HEK293T (cell line): ENCODE measurements at regions not wholly inside any gene's neighbourhood (a gene's known extent, or its start where the extent isn't known, plus 50 kb on each side); places are given as distances from the start of the nearest gene placed in this dataset.

ENCODE experiments used
- BHLHE40 ChIP-seq: fragments of 450-650 bp; IDR thresholded peaks from 2 replicates; pipeline ENCODE4 v1.6.1; 2016; ENCODE audit warnings: mild to moderate bottlenecking, moderate library complexity, borderline replicate concordance
- ELF4 ChIP-seq: fragments of 450-650 bp; IDR thresholded peaks from 2 replicates; pipeline ENCODE4 v1.6.1; 2017; ENCODE audit warnings: antibody characterized with exemption
- FOXK2 ChIP-seq: fragments of 450-650 bp; IDR thresholded peaks from 2 replicates; pipeline ENCODE4 v1.6.1; 2016; ENCODE audit warnings: mild to moderate bottlenecking
- FOXM1 ChIP-seq: fragments of 450-650 bp; IDR thresholded peaks from 2 replicates; pipeline ENCODE4 v1.6.1; 2017; ENCODE audit warnings: mild to moderate bottlenecking, borderline replicate concordance
- LEF1 ChIP-seq: fragments of 450-650 bp; IDR thresholded peaks from 2 replicates; pipeline ENCODE4 v1.6.1; 2017; ENCODE audit warnings: mild to moderate bottlenecking, borderline replicate concordance
- SP1 ChIP-seq: fragments of 450-650 bp; IDR thresholded peaks from 2 replicates; pipeline ENCODE4 v1.6.1; 2017
- TARDBP ChIP-seq: fragments of 450-650 bp; IDR thresholded peaks from 2 replicates; pipeline ENCODE4 v1.6.1; 2016

DNA sequence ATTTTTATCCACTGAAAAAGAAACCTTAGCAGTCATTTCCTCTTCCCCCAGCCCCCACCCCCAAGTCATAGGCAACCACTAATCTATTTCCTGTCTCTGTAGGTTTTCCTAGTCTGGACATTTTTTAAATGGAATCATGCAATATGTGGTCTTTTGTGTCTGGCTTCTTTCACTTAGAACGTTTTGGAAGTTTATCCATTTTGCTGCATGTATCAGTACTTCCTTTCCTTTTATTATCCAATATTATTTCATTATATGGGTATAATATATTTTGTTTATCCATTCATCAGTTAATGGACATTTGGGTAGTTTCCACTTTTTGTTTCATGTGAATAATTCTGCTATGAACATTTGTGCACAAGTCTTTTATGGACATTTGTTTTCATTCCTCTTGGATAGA, 99.3 kb upstream of the BMP5 start:
- no peak for TF ChIP-seq SP1
- no peak for TF ChIP-seq ELF4
- TF ChIP-seq FOXM1: no peak
- TF ChIP-seq BHLHE40: no peak
- no peak for TF ChIP-seq FOXK2
- TF ChIP-seq TARDBP: no peak
- no peak for TF ChIP-seq LEF1
